GM21367 (cell line): ENCODE measurements at regions not wholly inside any gene's neighbourhood (a gene's known extent, or its start where the extent isn't known, plus 50 kb on each side); places are given as distances from the start of the nearest gene placed in this dataset.
"Not testable (repeated sequence)": the region's sequence is repeated elsewhere in the genome, so short reads cannot be mapped to it uniquely, and the experiment has no call there.

Experiments
- ATAC-seq: cut with Tn5 transposase; IDR thresholded peaks from one replicate; pipeline ENCODE4 v1.9.1; 2021; ENCODE audit not compliant: unreplicated experiment

DNA sequence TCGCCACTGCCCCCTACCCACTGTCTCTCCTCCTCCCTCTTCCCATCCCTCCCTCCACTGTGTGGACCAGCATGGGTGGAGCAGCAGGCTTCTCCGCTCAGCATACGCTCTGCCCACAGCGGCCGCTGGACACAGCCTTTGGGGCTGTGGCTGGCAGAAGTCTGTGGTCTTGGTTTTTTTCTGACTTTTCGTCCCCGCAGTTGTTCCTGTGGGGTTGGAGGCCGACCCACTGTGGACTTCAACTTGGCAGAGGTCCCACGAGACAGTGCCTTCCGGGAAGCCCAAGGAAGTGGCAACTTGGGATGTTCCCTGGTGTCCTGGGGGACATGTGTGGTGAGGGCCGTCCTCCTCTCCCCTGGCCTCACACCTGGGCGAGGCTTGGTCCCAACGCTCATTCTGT is 162.5 kb upstream of the C1orf174 start:
- ATAC-seq, result no peak

DNA sequence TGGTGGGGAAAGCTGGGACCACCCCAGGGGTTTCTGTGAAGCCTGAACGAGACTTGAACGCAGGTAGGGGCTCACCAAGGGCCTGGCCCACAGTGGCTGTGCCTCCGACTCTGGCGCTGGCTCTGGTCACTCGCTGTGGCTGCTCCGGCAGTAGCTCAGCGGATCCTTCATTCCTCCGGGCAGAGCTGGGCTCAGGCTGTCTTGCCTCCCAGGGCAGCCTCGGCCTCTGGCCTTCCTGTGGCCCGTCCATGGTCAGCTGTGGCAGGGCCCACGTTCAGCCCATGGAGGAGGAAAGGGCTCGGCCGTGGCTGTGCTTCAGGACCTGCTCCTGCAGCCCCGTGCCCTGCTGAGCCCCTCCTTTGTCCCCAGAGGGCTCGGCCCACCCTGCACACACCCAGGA is 162.9 kb upstream of the C1orf174 start:
- no peak for ATAC-seq

DNA sequence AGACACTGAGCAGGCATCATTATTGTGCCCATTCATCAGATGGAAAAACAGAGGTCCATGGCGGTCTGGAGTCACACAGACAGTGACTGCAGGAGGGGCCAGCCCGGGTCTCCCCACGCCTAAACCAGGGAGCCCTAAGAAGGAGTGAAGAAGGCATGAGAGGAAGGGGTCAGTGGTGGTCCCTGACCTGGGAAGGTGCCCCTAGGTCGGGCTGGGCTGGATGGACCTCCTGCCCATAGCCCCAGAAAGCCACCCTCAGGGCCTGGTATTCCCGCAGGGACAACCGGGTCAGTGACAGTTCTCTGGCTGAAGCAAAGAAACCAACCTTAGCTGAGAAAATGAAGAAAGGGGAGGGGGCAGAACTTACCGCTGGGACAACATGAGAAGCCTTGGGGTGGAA is 163.4 kb upstream of the C1orf174 start:
- ATAC-seq, result no peak

DNA sequence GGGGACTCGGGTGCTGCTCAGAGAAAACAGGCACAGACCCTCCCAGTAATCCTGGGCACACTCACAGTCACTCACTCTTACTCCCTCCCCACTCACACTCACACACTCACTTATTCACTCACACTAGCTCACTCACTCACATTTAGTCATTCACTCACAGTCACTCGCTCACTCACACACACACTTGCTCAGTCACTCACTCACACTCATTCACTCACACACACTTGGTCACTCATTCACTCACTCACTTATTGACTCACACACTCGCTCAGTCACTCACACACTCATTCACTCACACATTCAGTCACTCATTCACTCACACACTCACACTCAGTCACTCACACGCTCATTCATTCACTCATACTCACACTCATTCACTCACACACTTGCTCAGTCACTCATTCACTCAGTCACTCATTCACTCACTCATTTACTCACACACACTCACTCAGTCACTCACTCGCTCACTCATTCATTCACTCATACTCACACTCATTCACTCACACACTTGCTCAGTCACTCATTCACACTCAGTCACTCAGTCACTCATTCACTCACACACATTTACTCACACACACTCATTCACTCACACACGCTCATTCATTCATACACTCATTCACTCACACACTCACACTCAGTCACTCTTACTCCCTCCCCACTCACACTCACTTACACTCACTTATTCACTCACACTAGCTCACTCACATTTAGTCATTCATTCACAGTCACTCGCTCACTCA is 164.2 kb upstream of the C1orf174 start:
- ATAC-seq, result no peak

DNA sequence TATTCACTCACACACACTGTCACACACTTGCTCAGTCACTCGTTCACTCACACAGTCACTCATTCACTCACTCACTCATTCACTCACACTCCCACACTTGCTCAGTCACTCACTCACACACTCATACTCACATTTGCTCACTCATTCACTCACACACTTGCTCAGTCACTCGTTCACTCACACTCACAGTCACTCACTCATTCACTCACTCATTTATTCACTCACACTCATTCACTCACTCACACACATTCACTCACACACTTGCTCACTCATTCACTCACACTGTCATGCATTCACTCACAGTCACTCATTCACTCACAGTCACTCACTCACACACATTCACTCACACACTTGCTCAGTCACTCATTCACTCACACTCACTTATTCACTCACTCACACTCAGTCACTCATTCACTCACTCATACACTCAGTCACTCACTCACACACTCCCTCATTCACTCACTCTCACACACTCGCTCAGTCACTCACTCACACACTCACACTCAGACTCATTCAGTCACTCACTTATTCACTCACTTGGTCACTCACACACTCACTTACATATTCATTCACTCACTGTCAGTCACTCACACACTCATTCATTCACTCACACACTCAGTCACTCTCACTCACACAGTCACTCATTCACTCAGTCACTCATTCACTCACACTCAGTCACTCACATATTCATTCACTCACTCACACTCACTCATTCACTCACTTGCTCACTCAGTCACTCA is 167.0 kb upstream of the C1orf174 start:
- no peak for ATAC-seq

DNA sequence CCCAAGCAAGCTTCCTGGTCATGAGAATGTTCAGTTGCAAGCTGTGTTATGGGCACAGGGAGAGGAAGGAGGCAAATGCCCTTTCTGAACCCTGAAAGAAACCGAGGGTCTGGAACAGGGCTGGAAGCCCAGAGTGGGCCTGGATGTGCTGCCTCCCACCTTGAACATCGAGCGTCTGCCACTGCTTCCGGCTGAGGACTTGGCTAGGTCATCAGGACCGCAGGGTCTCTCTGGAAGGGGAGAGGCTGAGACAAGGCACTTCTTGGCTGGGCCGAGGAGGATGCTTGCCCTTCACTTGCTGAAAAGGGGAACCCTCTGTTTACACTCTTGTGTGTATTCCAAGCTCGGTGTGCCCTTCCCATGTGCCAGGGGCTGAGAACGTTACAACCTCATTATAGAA is 168.0 kb upstream of the C1orf174 start:
- ATAC-seq, result no peak

DNA sequence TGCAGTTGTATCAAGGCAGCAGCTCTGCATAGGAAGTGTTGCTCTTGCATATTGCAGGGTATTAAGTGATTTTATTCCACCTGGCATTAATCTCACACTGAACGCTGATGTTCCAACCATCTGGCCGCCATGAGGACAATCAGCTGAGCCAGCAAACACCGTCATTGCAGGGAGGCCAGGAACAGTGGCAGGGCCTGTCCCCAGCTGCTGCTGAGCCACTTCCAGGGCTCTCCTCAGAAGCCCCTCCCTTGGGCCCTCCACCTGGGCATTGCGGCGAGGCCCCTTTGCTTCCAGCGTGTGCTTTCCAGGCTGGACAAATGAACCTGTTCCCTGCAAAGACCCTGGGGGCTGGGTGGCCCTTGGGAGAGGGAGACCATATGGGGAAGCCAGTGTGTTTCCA is 171.6 kb upstream of the C1orf174 start:
- no peak for ATAC-seq

DNA sequence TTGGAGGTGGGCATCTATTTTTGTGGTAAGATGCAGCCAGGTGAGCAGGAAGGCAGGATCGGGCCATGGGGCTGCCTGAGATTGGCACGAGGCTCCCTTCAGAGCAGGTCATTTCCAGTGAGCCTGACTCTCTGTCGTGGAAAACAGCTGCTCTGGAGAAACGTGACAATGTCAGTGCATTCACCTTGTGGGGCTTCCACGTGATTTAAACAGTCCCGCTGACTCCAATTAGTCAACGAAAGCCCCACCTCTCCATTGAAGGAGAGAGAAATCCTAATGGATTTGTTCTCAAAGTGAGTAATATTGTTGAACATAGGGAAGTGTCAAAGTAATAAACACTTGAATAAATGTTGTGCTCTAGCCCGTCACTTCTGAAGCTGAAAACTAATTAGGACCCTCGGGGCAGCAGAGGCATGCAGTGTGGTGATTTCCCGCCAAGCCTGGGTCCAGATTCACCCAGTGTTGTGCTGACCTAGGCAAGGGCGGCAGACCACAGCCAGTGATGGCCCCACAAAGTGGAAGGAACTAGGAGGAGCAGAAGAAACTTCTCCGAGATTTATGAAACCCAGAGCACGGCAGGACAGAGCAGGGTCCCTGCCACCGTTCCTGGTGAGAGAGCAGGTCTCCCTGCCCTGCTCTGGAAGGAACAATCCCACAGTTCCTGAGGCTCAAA is 172.5 kb upstream of the C1orf174 start:
- no peak for ATAC-seq

DNA sequence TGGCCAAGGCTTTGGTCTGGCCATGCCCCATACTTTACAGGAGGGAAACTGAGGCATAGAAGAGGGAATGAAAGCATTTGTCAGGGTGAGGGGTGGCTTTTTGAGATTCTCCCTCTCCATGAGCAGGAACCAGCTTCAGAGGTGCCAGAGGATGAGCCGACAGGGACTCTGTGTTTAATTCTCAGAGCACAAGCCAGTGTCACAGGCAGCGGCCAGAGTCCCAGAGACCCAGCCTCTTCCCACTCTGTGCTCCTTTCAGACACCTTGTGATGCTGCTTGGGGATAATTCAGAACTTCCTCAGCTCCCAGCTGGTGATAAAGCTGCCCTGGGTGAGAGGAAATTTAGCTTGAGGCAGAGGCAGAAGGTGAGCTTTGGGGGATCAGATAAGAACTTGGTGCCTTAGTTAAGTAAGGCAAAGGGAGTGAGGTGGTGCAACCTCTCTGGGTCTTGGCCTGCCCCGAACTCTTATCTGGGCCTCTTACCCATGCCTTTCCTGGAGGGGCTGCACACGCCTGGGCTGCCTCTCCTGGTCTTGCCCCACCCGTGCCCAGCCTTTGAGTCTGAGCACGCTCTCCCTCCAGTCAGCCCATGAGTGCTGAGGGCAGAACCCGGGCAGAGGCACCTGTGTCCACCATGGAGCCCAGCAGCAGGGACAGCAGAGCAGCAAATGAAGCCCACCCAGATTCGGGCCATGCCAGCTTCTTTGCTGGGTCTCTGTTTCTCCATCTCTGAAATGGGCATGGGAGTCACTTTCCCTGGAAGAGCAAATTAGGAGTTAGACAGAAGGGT is 175.6 kb upstream of the C1orf174 start:
- ATAC-seq, result no peak

DNA sequence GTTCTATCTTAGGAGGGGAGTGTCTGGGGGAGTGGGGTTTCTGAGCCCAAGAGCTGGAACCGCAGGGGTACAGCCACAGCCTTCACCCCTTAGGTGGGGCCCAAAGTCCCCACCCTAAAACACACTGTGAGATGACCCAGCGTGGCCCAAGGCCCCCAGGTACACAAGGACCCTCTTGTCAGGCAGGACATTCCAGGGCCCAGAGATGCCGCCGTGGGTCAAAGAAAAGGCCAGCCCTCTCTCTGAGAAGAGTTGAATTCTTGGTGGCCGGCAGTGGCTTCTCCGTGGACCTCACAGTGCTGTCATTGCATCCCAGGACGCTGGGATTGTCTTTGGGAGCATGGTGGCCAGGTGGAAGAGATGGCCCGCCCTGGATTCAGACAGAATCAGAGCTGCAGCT is 176.3 kb upstream of the C1orf174 start:
- no peak for ATAC-seq

DNA sequence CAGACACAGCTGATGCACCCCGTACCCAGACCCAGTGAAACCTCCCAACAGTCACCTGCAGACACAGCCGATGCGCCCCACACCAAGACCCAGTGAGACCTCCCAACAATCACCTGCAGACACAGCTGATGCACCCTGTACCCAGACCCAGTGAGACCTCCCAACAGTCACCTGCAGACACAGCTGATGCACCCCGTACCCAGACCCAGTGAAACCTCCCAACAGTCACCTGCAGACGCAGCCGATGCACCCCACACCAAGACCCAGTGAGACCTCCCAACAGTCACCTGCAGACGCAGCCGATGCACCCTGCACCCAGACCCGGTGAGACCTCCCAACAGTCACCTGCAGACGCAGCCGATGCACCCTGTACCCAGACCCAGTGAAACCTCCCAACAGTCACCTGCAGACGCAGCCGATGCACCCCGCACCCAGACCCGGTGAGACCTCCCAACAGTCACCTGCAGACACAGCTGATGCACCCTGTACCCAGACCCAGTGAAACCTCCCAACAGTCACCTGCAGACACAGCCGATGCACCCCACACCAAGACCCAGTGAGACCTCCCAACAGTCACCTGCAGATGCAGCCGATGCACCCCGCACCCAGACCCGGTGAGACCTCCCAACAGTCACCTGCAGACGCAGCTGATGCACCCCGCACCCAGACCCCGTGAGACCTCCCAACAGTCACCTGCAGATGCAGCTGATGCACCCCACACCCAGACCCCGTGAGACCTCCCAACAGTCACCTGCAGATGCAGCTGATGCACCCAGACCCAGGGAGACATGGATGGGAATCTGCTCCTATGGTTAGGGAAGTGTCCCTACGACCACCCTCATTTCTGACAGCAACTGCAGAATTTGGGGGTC is 178.3 kb upstream of the C1orf174 start:
- not testable (repeated sequence) for ATAC-seq

DNA sequence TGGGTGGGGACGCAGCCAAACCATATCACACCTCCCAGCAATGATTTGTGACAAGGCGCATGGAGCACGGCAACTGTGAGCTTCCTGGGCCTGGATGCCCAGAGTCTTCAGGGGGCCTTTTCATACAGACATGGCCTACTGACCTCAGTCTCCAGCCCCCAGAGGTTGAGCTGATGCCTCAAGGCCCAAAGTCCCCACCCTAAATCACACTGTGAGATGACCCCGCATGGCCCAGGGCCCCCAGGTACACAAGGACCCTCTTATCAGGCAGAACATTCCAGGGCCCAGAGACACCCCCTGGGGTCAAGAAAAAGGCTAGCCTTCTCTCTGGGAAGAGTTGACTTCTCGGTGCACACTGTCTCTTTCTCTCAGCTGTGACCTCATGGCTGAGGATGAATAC is 179.7 kb upstream of the C1orf174 start:
- no peak for ATAC-seq

DNA sequence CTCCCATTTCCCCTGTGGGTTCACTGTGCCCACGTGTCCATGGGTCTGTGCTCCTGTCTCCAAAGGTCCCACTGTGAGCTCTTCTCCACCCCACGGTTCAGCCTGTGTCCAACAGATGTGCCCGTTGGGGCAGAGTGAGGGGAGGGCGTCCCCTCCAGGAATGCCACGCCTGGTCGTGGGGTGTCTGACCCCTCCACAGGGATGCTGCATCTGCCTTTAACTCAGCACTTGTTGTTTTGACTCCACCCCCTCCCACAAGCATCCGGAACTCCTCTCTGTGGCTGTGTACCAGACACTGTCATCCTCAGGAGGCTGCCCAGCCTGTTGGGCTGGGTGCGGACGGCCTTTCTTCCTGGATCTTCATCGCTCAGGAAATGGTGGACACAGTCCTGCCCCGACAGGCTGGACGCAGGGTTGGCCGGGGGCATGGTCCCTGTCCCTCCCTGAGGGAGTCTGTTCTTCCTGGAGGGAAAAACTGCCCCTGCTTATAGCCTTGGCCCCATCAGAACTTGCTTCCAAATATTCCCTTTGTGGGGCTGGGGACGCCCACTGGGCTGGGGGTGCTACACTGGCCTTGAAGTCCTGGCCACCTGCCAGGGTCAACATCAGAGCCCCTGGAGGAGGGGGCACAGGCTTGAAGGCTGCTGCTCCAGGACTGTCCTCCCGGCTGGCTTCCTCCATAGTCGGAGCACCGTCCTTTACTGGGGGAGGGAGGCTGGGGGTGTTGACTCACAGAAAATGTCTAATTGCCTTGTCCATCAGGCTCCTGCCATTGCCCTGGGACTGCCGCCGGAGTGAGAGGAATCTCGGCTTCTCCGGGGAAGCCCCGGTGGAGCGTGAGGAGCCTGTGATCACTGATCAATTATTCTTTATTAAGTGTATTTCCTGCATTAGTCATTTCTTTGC is 182.0 kb upstream of the C1orf174 start:
- ATAC-seq, result no peak

DNA sequence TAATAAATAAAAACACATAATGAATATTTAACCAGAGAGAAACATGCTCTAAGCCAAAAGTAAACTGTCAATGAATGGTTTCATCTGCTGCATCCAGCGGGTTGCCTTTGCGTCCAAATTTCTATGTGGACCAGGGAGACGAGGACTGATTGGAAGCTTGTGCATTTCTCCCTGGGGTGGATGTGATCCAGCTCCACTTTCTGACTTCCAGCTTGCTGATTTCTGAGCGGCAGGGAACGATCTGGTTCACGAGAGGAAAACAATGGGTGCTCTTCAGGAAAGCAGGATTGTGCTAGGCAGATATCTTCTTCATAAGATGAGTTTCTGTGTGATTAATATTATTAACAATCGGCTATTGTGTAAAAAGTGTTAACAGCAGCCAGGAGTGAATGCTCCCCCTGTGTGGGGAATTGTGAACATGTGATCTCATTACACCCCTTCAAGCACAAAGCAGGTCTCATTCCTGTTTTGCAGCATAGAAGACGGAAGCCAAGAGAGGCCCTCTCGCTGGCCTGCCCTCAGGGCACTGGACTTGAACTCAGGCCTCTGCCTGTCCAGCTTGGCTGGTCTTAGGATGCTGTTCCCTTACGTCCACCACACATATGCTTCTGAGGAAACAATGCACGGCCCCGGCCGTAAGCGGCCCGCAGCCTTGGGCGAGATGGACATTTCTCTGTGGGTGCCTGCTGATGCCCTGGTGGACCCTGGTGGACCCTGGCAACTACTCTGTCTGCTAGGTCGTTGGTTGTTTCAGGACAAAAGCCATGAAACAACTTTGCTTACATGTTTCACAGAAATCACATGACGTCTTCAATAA is 183.4 kb upstream of the C1orf174 start:
- ATAC-seq, result no peak

DNA sequence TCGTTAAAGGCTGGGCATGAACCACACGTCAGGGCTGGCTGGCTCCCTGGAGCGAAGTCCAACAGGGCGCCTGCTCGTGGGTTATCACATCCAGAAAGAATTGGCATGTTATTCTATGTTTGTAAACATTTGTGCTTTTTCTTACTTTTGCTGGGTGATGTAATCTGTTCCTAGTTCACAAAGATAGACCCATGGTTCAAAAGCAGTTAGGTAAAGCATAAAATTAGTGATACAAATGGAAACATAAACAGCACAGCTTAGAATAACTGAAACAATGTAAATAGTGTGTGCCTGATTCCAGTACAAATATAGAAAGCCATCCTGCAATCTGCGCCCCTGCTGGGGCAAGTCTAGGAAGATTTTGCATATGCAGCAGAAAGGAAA is 184.0 kb upstream of the C1orf174 start:
- no peak for ATAC-seq

DNA sequence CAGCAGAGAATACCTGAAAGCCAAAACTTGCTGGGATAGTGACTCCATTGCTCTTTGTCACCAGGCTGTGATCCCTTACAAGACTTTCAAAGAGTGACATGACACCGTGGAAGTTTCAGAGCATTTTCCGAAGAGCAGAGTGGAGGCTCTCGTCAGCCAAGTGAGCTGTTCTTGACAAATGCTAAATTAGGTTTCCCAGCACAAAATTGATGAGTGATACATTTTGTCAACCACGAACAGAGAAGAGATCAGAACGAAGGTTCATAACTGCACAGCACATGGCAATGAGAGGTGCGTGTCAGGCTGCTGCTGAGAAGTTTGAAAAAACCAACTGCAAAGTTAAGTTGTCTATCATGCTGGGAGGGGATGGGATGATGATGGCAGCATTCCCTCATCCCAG is 184.4 kb upstream of the C1orf174 start:
- ATAC-seq, result no peak

DNA sequence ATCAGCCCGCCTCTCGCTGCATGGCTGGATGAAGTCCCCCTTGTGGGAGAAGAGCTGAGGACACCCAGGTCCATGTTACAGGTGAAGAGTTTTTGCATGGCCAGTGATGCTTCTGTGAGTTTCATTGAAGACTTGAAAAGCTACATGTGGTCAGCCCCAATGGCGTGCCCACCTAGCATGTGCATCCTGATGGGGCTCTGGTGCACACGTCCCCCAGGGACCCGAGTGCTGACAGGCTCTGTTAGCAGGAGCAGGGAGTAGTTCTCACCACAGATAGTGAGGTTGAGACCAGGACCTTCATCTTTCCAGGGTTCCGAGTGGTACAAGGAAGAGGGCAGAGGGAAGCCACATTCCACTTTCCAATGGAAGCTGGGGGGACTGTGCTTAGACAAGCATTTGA is 184.8 kb upstream of the C1orf174 start:
- no peak for ATAC-seq

DNA sequence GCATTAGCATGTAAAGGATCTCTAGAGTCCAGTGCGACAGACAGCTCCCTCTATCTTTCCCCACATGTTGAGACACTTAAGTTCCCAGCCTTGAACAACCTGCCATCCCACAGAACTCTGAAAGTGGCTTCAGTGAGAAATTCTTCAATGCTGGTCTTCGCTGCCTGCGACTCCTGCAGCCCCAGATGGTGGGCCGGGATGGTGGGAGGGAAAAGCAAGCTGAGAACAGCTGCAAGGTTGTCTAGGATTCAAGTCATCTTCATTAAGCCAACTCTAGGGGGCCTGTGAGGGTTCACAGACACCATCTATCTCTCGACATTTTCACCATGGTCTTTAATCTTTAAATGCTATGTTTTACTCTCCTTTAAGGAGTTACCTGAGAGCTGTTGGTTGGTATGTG is 185.5 kb upstream of the C1orf174 start:
- ATAC-seq, result no peak
